ENCODE measurements at regions not wholly inside any gene's neighbourhood (a gene's known extent, or its start where the extent isn't known, plus 50 kb on each side); places are given as distances from the start of the nearest gene placed in this dataset.
"Not testable (repeated sequence)": the region's sequence is repeated elsewhere in the genome, so short reads cannot be mapped to it uniquely, and the experiment has no call there.

- DNase-seq = no peak
These were observed 592.4 kb downstream of the TBC1D22A start for GRCh38 chr22:47354668-47355387.

GRCh38 chr22:47352920-47353700 lies 590.7 kb downstream of the TBC1D22A start:
- DNase-seq = no peak

- DNase-seq = no peak
These were observed 589.6 kb downstream of the TBC1D22A start for GRCh38 chr22:47351836-47352579.

GRCh38 chr22:47346287-47346686 lies 583.8 kb downstream of the TBC1D22A start:
- not testable (repeated sequence) for DNase-seq

- DNase-seq = no peak
These were observed 582.6 kb downstream of the TBC1D22A start for GRCh38 chr22:47345025-47345424.

- DNase-seq = no peak
These were observed 582.0 kb downstream of the TBC1D22A start for GRCh38 chr22:47344414-47344813.

GRCh38 chr22:47343611-47344010 lies 581.2 kb downstream of the TBC1D22A start:
- DNase-seq = no peak

GRCh38 chr22:47342446-47342845 lies 580.0 kb downstream of the TBC1D22A start:
- no peak for DNase-seq

GRCh38 chr22:47341464-47341863 lies 579.0 kb downstream of the TBC1D22A start:
- DNase-seq = no peak

- DNase-seq = no peak
These were observed 578.5 kb downstream of the TBC1D22A start for GRCh38 chr22:47340851-47341436.

- no peak for DNase-seq
These were observed 574.7 kb downstream of the TBC1D22A start for GRCh38 chr22:47337161-47337621.

GRCh38 chr22:47335958-47336357 lies 573.5 kb downstream of the TBC1D22A start:
- DNase-seq = no peak

- no peak for DNase-seq
These were observed 573.0 kb downstream of the TBC1D22A start for GRCh38 chr22:47335460-47335859.

- no peak for DNase-seq
These were observed 572.2 kb downstream of the TBC1D22A start for GRCh38 chr22:47334601-47335000.

GRCh38 chr22:47333625-47334024 lies 571.2 kb downstream of the TBC1D22A start:
- DNase-seq = peak; percentile 1

GRCh38 chr22:47332246-47332980 lies 570.0 kb downstream of the TBC1D22A start:
- DNase-seq = no peak

- no peak for DNase-seq
These were observed 569.3 kb downstream of the TBC1D22A start for GRCh38 chr22:47331750-47332149.

GRCh38 chr22:47329727-47330650 lies 567.5 kb downstream of the TBC1D22A start:
- DNase-seq = no peak

- DNase-seq = peak; percentile 52
These were observed 566.2 kb downstream of the TBC1D22A start for GRCh38 chr22:47328550-47329243.

GRCh38 chr22:47327241-47327640 lies 564.8 kb downstream of the TBC1D22A start:
- DNase-seq = no peak

GRCh38 chr22:47325249-47325648 lies 562.8 kb downstream of the TBC1D22A start:
- no peak for DNase-seq
